ENCODE measurements at regions not wholly inside any gene's neighbourhood (a gene's known extent, or its start where the extent isn't known, plus 50 kb on each side); places are given as distances from the start of the nearest gene placed in this dataset.

DNA sequence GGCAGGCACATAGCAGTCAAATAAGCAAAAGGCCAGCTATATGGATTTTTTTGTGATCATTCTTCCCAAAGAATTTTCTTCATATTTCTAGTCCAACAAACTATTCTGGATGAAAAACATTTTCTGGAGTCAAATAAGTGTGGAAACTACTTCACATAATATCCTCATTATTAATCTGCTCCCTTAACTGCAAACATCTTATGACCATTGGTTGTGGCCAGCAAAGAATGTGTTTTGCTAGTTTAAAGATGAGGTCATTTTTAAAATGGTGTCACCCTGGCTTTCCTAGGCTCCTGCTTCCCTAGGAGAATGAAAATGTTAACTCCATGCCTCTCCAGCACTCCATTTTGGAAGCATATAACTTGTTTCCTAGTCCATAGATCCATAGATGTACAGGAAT lies 118.8 kb downstream of the SST start:
- no peak for TF ChIP-seq ETV6 (IDR thresholded peaks at IDR 0.05; ENCODE audit: borderline replicate concordance in 1 of 2, low read depth in 2 of 2, low read length in 1 of 2)
- TF ChIP-seq ETV6 (CRISPR knock-in tag; IDR thresholded peaks at IDR 0.05; ENCODE audit: borderline replicate concordance), result no peak
- TF ChIP-seq KLF16 (IDR thresholded peaks at IDR 0.05), result no peak
- no peak for TF ChIP-seq CBFA2T2 (conservative IDR thresholded peaks at IDR 0.05)
- TF ChIP-seq GATA2 (CRISPR knock-in tag; IDR thresholded peaks at IDR 0.05), result no peak
- TF ChIP-seq, protein P1, sequence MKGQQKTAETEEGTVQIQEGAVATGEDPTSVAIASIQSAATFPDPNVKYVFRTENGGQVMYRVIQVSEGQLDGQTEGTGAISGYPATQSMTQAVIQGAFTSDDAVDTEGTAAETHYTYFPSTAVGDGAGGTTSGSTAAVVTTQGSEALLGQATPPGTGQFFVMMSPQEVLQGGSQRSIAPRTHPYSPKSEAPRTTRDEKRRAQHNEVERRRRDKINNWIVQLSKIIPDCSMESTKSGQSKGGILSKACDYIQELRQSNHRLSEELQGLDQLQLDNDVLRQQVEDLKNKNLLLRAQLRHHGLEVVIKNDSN (CRISPR knock-in tag; IDR thresholded peaks at IDR 0.05), result no peak
- TF ChIP-seq, protein P2, sequence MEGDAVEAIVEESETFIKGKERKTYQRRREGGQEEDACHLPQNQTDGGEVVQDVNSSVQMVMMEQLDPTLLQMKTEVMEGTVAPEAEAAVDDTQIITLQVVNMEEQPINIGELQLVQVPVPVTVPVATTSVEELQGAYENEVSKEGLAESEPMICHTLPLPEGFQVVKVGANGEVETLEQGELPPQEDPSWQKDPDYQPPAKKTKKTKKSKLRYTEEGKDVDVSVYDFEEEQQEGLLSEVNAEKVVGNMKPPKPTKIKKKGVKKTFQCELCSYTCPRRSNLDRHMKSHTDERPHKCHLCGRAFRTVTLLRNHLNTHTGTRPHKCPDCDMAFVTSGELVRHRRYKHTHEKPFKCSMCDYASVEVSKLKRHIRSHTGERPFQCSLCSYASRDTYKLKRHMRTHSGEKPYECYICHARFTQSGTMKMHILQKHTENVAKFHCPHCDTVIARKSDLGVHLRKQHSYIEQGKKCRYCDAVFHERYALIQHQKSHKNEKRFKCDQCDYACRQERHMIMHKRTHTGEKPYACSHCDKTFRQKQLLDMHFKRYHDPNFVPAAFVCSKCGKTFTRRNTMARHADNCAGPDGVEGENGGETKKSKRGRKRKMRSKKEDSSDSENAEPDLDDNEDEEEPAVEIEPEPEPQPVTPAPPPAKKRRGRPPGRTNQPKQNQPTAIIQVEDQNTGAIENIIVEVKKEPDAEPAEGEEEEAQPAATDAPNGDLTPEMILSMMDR (IDR thresholded peaks at IDR 0.05 in 2 of 3, conservative IDR thresholded peaks at IDR 0.05 in 1 of 3; ENCODE audit: insufficient read depth in 2 of 3, low read depth in 1 of 3, low read length in 3 of 3), result no peak
- TF ChIP-seq GABPA (tag; conservative IDR thresholded peaks at IDR 0.05; ENCODE audit: low read depth), result no peak
- no peak for TF ChIP-seq CREB1 (IDR thresholded peaks at IDR 0.05)
- no peak for TF ChIP-seq CREB1 (CRISPR knock-in tag; IDR thresholded peaks at IDR 0.05)
- TF ChIP-seq, protein P3, sequence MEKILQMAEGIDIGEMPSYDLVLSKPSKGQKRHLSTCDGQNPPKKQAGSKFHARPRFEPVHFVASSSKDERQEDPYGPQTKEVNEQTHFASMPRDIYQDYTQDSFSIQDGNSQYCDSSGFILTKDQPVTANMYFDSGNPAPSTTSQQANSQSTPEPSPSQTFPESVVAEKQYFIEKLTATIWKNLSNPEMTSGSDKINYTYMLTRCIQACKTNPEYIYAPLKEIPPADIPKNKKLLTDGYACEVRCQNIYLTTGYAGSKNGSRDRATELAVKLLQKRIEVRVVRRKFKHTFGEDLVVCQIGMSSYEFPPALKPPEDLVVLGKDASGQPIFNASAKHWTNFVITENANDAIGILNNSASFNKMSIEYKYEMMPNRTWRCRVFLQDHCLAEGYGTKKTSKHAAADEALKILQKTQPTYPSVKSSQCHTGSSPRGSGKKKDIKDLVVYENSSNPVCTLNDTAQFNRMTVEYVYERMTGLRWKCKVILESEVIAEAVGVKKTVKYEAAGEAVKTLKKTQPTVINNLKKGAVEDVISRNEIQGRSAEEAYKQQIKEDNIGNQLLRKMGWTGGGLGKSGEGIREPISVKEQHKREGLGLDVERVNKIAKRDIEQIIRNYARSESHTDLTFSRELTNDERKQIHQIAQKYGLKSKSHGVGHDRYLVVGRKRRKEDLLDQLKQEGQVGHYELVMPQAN (IDR thresholded peaks at IDR 0.05; ENCODE audit: borderline replicate concordance), result no peak
- TF ChIP-seq SPI1 (IDR thresholded peaks at IDR 0.05; ENCODE audit: borderline replicate concordance, low read depth, low read length), result no peak
- no peak for TF ChIP-seq CBX5 (IDR thresholded peaks at IDR 0.05; ENCODE audit: borderline replicate concordance, low read depth)

All from K562 (cell line).